ENCODE measurements at regions not wholly inside any gene's neighbourhood (a gene's known extent, or its start where the extent isn't known, plus 50 kb on each side); places are given as distances from the start of the nearest gene placed in this dataset.

DNA sequence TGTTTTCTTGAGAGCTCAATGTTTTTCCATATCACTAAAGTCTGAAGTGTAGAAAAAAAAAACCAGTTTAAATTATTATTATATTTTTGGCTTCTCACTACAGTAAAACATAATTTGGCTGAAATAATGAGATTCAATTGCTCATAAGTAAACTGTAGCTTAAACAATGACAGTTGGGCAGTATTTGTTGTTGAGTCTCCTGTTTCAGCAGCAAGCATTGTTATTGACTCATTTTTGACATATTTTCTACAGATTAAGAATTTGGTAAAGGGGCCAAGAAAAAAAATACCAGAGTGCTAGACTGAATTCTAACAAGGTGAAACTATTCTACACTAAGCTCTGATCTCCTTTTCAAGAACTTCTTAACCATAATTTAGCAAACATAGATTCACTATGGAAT is 2070.4 kb upstream of the CELF4 start:
- no peak for DNase-seq (ENCODE audit: low read depth in 2 of 3, low spot score in 2 of 3)

GRCh38 chr18:39635192-39635591 is 2069.6 kb upstream of the CELF4 start:
- DNase-seq (ENCODE audit: low read depth in 2 of 3, low spot score in 2 of 3): no peak

DNA sequence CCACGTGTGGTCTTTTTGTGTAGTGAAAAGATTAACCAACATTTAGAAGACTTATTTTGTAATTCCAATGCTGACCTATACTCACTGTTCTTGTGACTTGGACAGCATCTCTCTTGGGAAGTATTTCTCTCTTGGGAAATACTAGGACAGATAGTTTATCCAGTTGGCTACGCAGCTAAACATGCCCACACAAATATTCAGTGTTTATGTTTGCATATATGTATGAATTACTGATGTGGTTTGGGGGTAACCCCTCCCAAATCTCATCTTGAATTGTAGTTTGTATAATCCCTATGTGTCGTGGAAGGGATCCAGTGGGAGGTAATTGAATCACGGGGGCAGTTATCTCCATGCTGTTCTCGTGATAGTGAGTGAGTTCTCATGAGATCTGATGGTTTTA is 2062.3 kb upstream of the CELF4 start:
- no peak for DNase-seq (ENCODE audit: low read depth in 2 of 3, low spot score in 2 of 3)

DNA sequence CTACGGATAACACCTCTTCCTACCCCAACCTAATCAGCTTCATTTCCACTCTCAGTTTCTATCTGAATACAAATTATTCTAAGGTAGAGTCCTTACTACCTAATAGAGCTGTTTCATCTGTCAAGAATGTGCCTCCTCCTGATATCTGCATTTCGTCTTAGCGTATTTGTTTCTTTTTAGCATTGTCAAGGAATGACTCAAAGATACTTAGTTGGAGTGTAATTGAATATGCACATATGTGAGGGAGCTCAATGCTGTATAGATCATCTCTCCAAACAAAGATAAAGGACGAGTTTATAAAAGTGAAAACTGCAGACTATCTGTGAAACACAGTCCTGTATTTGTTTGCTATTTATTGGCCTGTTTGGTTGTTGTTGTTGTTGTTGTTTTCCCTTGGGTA is 2059.4 kb upstream of the CELF4 start:
- no peak for DNase-seq (ENCODE audit: low read depth in 2 of 3, low spot score in 2 of 3)

- no peak for DNase-seq (ENCODE audit: low read depth in 2 of 3, low spot score in 2 of 3)
These were observed 2056.8 kb upstream of the CELF4 start for GRCh38 chr18:39622431-39622830.

- no peak for DNase-seq (ENCODE audit: low read depth in 2 of 3, low spot score in 2 of 3)
These were observed 2055.1 kb upstream of the CELF4 start for GRCh38 chr18:39620551-39621168.

- DNase-seq (ENCODE audit: low read depth in 2 of 3, low spot score in 2 of 3): no peak
These were observed 2052.8 kb upstream of the CELF4 start for GRCh38 chr18:39618265-39619003.

GRCh38 chr18:39611381-39612100 is 2045.9 kb upstream of the CELF4 start:
- DNase-seq (ENCODE audit: low read depth in 2 of 3, low spot score in 2 of 3): no peak

DNA sequence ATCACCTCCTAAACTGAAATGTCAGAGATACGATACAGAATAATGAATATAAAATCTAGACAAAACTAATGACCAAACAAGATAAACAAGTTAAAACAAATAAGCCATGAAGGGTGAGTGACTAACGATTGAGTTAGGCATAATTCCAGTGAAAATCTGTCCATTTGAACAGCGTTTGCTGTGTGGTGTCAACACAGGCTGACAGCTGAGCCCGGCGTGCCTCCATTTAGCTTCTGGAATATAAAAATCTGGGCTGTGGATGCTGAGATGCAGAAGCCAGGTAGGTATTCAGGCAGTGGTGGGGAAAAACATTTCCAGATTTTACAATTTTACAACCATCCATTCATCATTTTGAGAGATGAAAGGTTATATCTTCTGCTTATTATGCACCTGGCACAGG is 2041.4 kb upstream of the CELF4 start:
- no peak for DNase-seq (ENCODE audit: low read depth in 2 of 3, low spot score in 2 of 3)

GRCh38 chr18:39604836-39605235 is 2039.2 kb upstream of the CELF4 start:
- DNase-seq (ENCODE audit: low read depth in 2 of 3, low spot score in 2 of 3): no peak

DNA sequence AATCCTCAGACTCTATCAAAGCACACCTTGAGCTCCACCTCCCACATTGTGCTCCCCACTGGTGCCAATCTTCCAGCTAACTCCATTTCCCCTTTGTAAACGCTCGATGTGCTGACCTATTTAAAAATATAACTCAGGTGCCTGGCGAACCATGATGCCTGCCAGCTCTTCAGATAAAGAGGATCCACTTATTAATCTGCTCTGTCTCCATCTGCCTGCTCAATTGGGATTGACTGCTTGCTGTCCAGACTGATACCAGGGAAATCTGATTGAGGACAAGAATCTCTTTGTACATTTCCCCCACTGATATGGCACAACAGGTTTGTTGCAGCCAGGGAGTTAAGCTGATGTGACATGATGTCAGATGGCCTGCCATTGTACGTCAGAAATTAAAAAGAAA is 2036.5 kb upstream of the CELF4 start:
- no peak for DNase-seq (ENCODE audit: low read depth in 2 of 3, low spot score in 2 of 3)

DNA sequence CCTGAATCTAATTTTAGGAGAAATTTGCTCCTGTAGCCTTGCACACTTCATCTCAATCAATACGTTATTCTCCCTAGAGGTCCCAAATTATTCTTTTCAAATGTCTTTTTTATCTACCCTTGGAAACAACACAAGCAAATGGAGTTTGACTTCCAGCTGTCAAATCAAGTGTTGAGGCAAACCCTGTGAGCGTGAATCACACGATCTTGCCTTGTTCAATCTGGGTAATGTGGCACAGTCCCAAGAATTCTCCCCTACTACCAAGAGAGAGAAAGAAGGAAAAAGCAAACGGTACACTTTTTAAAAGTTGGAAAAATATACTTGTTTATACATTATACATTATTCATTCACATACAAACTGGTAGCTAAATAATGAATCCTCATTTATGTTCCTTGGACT is 2035.3 kb upstream of the CELF4 start:
- no peak for DNase-seq (ENCODE audit: low read depth in 2 of 3, low spot score in 2 of 3)

- no peak for DNase-seq (ENCODE audit: low read depth in 2 of 3, low spot score in 2 of 3)
These were observed 2033.7 kb upstream of the CELF4 start for GRCh38 chr18:39599251-39599650.

DNA sequence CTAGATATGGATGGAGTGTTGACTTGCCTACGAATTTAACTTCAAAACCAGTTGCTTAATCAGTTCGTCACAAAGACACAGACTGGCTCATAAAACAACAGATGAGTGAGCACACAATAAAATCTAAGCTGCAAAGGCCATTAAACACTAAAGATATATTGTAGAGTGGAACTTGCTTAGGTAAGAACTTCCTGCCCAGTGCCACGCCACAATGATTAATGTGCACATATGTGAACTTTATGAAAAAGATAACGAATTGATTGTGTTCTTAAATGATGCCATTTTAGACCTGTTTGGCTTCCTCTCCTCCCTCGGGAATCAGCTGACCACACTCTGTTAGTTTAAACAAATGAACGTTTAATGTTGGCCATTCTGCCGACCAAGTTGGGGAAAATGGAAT is 2031.3 kb upstream of the CELF4 start:
- peak in 1 of 3 donors; percentile 34 for DNase-seq (ENCODE audit: low read depth in 2 of 3, low spot score in 2 of 3)

- no peak for DNase-seq (ENCODE audit: low read depth in 2 of 3, low spot score in 2 of 3)
These were observed 2030.6 kb upstream of the CELF4 start for GRCh38 chr18:39596221-39596620.

DNA sequence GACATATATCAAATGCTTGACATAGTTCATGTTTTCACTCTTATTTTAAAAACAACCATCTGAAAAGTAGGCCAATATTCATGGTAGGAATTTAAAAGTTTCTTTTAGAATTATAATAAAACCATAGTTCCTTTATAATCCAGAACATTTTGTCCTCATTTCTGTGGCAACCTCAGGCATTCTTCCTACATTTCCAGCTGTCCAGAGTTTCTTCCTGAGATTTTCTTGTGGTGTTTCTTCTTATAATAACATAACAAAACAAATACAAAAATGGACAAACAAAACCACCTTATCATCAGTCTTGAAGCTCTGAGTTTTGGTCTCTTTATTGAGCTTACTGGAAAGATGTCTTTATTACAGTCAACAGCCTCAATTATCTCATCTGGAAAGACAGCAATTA is 2028.6 kb upstream of the CELF4 start:
- no peak for DNase-seq (ENCODE audit: low read depth in 2 of 3, low spot score in 2 of 3)

- DNase-seq (ENCODE audit: low read depth in 2 of 3, low spot score in 2 of 3): no peak
These were observed 2026.1 kb upstream of the CELF4 start for GRCh38 chr18:39591649-39592048.

GRCh38 chr18:39589496-39589895 is 2023.9 kb upstream of the CELF4 start:
- no peak for DNase-seq (ENCODE audit: low read depth in 2 of 3, low spot score in 2 of 3)

- DNase-seq (ENCODE audit: low read depth in 2 of 3, low spot score in 2 of 3): no peak
These were observed 2022.0 kb upstream of the CELF4 start for GRCh38 chr18:39587586-39587985.

GRCh38 chr18:39586741-39587140 is 2021.1 kb upstream of the CELF4 start:
- no peak for DNase-seq (ENCODE audit: low read depth in 2 of 3, low spot score in 2 of 3)

DNA sequence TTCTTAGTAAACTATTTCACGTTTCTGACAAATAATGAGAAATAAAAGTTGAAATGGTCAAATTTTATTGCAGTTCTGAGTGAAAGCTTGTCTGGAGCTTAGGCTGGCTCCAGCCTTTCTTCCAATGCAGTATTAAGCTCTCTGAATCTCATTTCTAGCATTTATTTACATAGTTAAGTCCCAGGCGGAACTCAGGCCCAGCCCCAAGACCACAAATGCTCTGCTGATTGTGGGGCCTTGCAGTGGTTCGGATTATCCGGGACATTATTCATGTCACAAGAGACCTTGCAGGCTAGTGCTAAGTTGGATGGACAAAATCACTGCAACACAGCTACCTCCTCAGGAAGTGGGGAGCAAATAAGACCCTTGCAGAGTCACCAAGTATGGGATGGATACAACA is 2009.3 kb upstream of the CELF4 start:
- no peak for DNase-seq (ENCODE audit: low read depth in 2 of 3, low spot score in 2 of 3)

- DNase-seq (ENCODE audit: low read depth in 2 of 3, low spot score in 2 of 3): peak in 2 of 3 donors; percentile 33 to 69
These were observed 2005.9 kb upstream of the CELF4 start for GRCh38 chr18:39571511-39571910.
